Motor neuron (in vitro differentiated cells): ENCODE measurements at regions not wholly inside any gene's neighbourhood (a gene's known extent, or its start where the extent isn't known, plus 50 kb on each side); places are given as distances from the start of the nearest gene placed in this dataset.

Experiments
- ATAC-seq, 8 experiments: fragments of 200-7000 bp; cut with Tn5 transposase; replicated peaks in 6 of 8; 2 replicates each; pipeline ENCODE4 v1.8.0; 2021; ENCODE audit warnings: mild to moderate bottlenecking in 8 of 8, moderate library complexity in 8 of 8
- H3K27ac ChIP-seq, 2 donors: fragments of 250-450 bp; sonication (Bioruptor Pico); 2 replicates each; pipeline ENCODE4 v1.9.0; 2021; ENCODE audit warnings: antibody characterized with exemption in 2 of 2, mild to moderate bottlenecking in 2 of 2, moderate library complexity in 1 of 2
- H3K4me1 ChIP-seq, 2 donors: fragments of 250-450 bp; sonication (Bioruptor Pico); replicated peaks in 1 of 2; 2 replicates each; pipeline ENCODE4 v1.6.1; 2021; ENCODE audit warnings: antibody characterized with exemption in 2 of 2, mild to moderate bottlenecking in 2 of 2, moderate library complexity in 1 of 2
- H3K4me3 ChIP-seq, 5 donors: fragments of 250-450 bp; sonication (Bioruptor Pico); 2 replicates each; pipeline ENCODE4 v1.9.0; 2021; ENCODE audit warnings: antibody characterized with exemption in 5 of 5, mild to moderate bottlenecking in 5 of 5, moderate library complexity in 4 of 5
- WGBS, 10 experiments: fragments of 450-650 bp; shearing (Covaris generic); methylation state at CpG; one replicate each; pipeline ENCODE4 v1.0.0; 2022; 5-methylcytosine and 5-hydroxymethylcytosine counted together
- in situ Hi-C, 9 experiments: fragments of 400-800 bp; cut with MboI; loops; one replicate each; pipeline ENCODE4 v1.15.0; 2021; ENCODE audit warnings: low sequenced_read_pairs in 9 of 9, low pct_unique_long_range_greater_than_20kb in 2 of 9; ENCODE audit not compliant: unreplicated experiment in 9 of 9

- in situ Hi-C loops, result no loop called here
- Histone ChIP-seq H3K4me3 (no peak overlapping the region), H3K27ac (no peak overlapping the region), H3K4me1 (peaks cover 2 to 16% of the 10 kb centered on the region in 2 donors)
- ATAC-seq, result peak in 2 of 8 experiments; percentile 45 to 54
- 50 to 100% (median 71%) methylated on average over 1 to 7 of the region's 8 CpGs; no CpG with 5 or more reads in 4 of the 10 experiments for WGBS, 10 experiments
Observed at GRCh38 chr20:4067600-4068261, 52.4 kb upstream of the RNF24 start.

DNA sequence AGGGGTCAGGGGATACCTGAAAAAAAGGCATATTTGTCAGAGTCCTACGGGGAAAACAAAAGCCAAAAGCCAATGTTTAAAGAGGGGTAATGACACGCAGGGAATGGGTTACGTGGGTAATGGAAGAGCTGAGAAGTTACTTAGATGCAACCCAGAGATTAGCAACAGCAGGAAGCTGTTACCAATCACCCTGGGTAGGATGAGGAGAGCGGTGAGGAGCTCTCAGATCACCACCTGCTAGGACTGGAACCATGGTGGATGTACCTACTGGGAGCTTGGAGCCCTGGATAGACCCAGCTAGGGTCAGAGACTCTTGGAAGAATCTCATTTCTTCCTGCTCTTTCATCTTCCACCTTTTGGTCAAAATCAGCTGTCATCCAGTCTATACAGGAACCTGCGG is 51.2 kb upstream of the RNF24 start:
- Histone ChIP-seq H3K27ac (no peak overlapping the region), H3K4me1 (peaks cover 2 to 16% of the 10 kb centered on the region in 2 donors), H3K4me3 (no peak overlapping the region)
- no peak for ATAC-seq
- 80 to 100% (median 93%) methylated on average over 1 to 5 of the region's 5 CpGs; no CpG with 5 or more reads in 1 of the 10 experiments for WGBS, 10 experiments
- in situ Hi-C loops, result no loop called here

GRCh38 chr20:4065391-4065844 is 50.1 kb upstream of the RNF24 start:
- no peak overlapping the region for H3K4me3 ChIP-seq
- no peak overlapping the region for H3K27ac ChIP-seq
- ATAC-seq, result peak in 3 of 8 experiments; percentile 4 to 81 (median 12)
- H3K4me1 ChIP-seq, result peaks cover 2 to 16% of the 10 kb centered on the region in 2 donors
- in situ Hi-C loops, result no loop called here
- WGBS, 10 experiments, result 0 to 100% (median 50%) methylated on average over 1 to 2 of the region's 2 CpGs; no CpG with 5 or more reads in 1 of the 10 experiments
